AG10803 (cell line): ENCODE measurements at regions not wholly inside any gene's neighbourhood (a gene's known extent, or its start where the extent isn't known, plus 50 kb on each side); places are given as distances from the start of the nearest gene placed in this dataset.

ENCODE experiments used
- DNase-seq: peaks from one replicate; pipeline ENCODE4 v3.0.0; 2010; ENCODE audit warnings: low read depth
- H3K4me3 ChIP-seq: 2 replicates; pipeline ENCODE4 v1.5.1; 2011; ENCODE audit warnings: mild to moderate bottlenecking, low read length, control low read depth
- CTCF ChIP-seq: conservative IDR thresholded peaks from 2 replicates; pipeline ENCODE4 v1.5.1; 2011; ENCODE audit warnings: mild to moderate bottlenecking, low read length, control low read depth, inconsistent platforms

- H3K4me3 ChIP-seq, result no peak overlapping the region
- no peak for DNase-seq
- TF ChIP-seq CTCF, result no peak
These were observed 136.9 kb upstream of the DYNLRB2 start for GRCh38 chr16:80403894-80404293.

- DNase-seq, result no peak
- no peak for TF ChIP-seq CTCF
- no peak overlapping the region for H3K4me3 ChIP-seq
These were observed 149.8 kb upstream of the DYNLRB2 start for GRCh38 chr16:80390871-80391489.

GRCh38 chr16:80390046-80390445 lies 150.7 kb upstream of the DYNLRB2 start:
- DNase-seq, result no peak
- no peak overlapping the region for H3K4me3 ChIP-seq
- TF ChIP-seq CTCF, result no peak

DNA sequence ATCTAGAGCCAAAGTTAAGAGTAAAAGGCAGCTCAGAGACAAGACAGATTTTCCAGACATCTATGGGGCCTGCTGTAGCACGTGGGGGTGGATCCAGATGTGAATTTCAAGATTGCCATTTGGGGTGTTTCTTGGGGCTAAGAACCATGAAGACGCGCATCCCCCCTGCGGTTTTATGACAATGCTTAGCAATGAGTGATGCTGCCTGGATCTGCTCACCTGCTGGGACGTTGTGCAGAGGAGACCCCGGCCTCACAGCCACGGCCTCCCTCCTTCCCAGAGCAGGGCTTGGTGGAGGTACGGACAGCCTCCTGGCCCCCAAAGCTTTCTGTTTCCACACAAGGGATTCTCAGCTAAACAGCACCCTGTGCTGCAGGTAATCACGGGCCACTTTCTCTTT lies 151.5 kb upstream of the DYNLRB2 start:
- DNase-seq, result no peak
- no peak for TF ChIP-seq CTCF

DNA sequence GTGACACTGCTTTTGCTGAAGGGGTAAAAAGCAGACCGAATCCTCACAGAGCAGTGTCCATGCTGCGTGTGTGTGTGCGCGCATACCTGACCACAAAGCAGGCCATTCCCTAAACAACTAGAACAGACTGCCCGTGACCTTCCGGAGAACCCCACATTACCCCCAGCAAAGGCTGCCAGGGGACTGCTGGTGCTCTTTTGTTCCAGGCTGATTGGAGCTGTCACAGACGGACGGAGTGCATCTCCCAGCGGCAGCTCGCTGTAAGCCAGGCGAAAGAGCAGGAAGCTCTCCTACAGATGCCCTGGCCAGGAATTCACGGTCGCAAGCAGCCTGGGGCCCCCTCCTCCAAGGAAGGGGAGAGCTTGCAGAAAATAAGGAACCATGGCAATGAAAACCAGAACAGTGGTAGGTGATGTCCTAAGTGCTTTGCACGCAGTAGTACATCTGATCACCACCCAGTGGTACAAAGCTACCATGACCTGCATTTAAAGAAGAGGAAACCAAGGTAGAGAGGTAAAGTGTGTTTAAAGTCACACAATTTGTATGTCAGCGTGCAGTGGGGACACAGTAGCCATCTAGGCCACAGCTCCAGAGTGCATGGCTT lies 153.4 kb upstream of the DYNLRB2 start:
- no peak for DNase-seq
- no peak for TF ChIP-seq CTCF

More for the DNA sequence above, 151.5 kb upstream of the DYNLRB2 start:
- H3K4me3 ChIP-seq, result no peak overlapping the region

GRCh38 chr16:80384862-80385261 lies 155.9 kb upstream of the DYNLRB2 start:
- no peak overlapping the region for H3K4me3 ChIP-seq
- no peak for TF ChIP-seq CTCF
- DNase-seq, result no peak

More for the DNA sequence above, 153.4 kb upstream of the DYNLRB2 start:
- no peak overlapping the region for H3K4me3 ChIP-seq

GRCh38 chr16:80380514-80380913 lies 160.3 kb upstream of the DYNLRB2 start:
- TF ChIP-seq CTCF, result no peak
- no peak for DNase-seq
- no peak overlapping the region for H3K4me3 ChIP-seq
